ENCODE measurements at regions not wholly inside any gene's neighbourhood (a gene's known extent, or its start where the extent isn't known, plus 50 kb on each side); places are given as distances from the start of the nearest gene placed in this dataset.

- H3K27me3 ChIP-seq (replicated peaks; ENCODE audit: control insufficient read depth, insufficient read depth, low read length, poor library complexity, severe bottlenecking) = no peaks in the 10 kb centered on the region
- no peak overlapping the region for H3K27ac ChIP-seq (ENCODE audit: insufficient read depth, low read length, poor library complexity, severe bottlenecking)
- H3K4me3 ChIP-seq (ENCODE audit: insufficient read depth, low read depth, low read length, poor library complexity, severe bottlenecking) = no peak overlapping the region
- no peaks in the 10 kb centered on the region for H3K9me3 ChIP-seq (ENCODE audit: control insufficient read depth, low read length)
- no peak for DNase-seq
- H3K4me1 ChIP-seq (ENCODE audit: control insufficient read depth, insufficient read depth, low read length, poor library complexity, severe bottlenecking) = no peaks in the 10 kb centered on the region
- H3K36me3 ChIP-seq (ENCODE audit: control insufficient read depth, insufficient read depth, low read length) = no peaks in the 10 kb centered on the region
Observed at GRCh38 chr12:67854351-67854750, 134.9 kb upstream of the IFNG-AS1 start.

GRCh38 chr12:67855103-67855502 lies 134.1 kb upstream of the IFNG-AS1 start:
- Histone ChIP-seq H3K4me3 (ENCODE audit: insufficient read depth, low read depth, low read length, poor library complexity, severe bottlenecking) (no peak overlapping the region), H3K36me3 (ENCODE audit: control insufficient read depth, insufficient read depth, low read length) (no peaks in the 10 kb centered on the region), H3K27ac (ENCODE audit: insufficient read depth, low read length, poor library complexity, severe bottlenecking) (no peak overlapping the region), H3K9me3 (ENCODE audit: control insufficient read depth, low read length) (no peaks in the 10 kb centered on the region), H3K4me1 (ENCODE audit: control insufficient read depth, insufficient read depth, low read length, poor library complexity, severe bottlenecking) (no peaks in the 10 kb centered on the region), H3K27me3 (replicated peaks; ENCODE audit: control insufficient read depth, insufficient read depth, low read length, poor library complexity, severe bottlenecking) (no peaks in the 10 kb centered on the region)
- no peak for DNase-seq

GRCh38 chr12:67871231-67871630 lies 118.0 kb upstream of the IFNG-AS1 start:
- H3K27ac ChIP-seq (ENCODE audit: insufficient read depth, low read length, poor library complexity, severe bottlenecking) = no peak overlapping the region
- no peaks in the 10 kb centered on the region for H3K9me3 ChIP-seq (ENCODE audit: control insufficient read depth, low read length)
- no peaks in the 10 kb centered on the region for H3K27me3 ChIP-seq (replicated peaks; ENCODE audit: control insufficient read depth, insufficient read depth, low read length, poor library complexity, severe bottlenecking)
- no peak overlapping the region for H3K4me3 ChIP-seq (ENCODE audit: insufficient read depth, low read depth, low read length, poor library complexity, severe bottlenecking)
- DNase-seq = no peak
- no peaks in the 10 kb centered on the region for H3K36me3 ChIP-seq (ENCODE audit: control insufficient read depth, insufficient read depth, low read length)
- H3K4me1 ChIP-seq (ENCODE audit: control insufficient read depth, insufficient read depth, low read length, poor library complexity, severe bottlenecking) = no peaks in the 10 kb centered on the region

DNA sequence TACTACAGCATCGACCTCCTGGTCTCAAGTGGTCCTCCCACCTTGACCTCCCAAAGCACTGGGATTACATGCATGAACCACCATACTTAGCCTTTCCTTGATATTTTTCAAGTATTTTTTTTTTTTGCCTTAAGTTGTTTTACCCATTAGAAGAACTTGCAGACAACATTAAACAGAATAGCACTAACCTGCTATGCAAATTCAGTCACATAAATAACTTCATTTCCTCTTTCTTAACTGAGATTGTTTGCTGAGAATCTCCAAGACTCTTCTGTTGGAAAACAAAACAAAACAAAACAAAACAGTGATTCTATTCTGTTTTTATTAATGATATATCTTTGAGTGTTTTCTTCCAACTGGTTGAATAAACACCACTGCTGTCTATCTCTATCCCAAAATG lies 115.9 kb upstream of the IFNG-AS1 start:
- Histone ChIP-seq H3K9me3 (ENCODE audit: control insufficient read depth, low read length) (no peaks in the 10 kb centered on the region), H3K27me3 (replicated peaks; ENCODE audit: control insufficient read depth, insufficient read depth, low read length, poor library complexity, severe bottlenecking) (no peaks in the 10 kb centered on the region), H3K4me1 (ENCODE audit: control insufficient read depth, insufficient read depth, low read length, poor library complexity, severe bottlenecking) (no peaks in the 10 kb centered on the region), H3K4me3 (ENCODE audit: insufficient read depth, low read depth, low read length, poor library complexity, severe bottlenecking) (no peak overlapping the region), H3K36me3 (ENCODE audit: control insufficient read depth, insufficient read depth, low read length) (no peaks in the 10 kb centered on the region), H3K27ac (ENCODE audit: insufficient read depth, low read length, poor library complexity, severe bottlenecking) (no peak overlapping the region)
- no peak for DNase-seq

GRCh38 chr12:67876305-67876915 lies 112.8 kb upstream of the IFNG-AS1 start:
- Histone ChIP-seq H3K36me3 (ENCODE audit: control insufficient read depth, insufficient read depth, low read length) (no peaks in the 10 kb centered on the region), H3K27ac (ENCODE audit: insufficient read depth, low read length, poor library complexity, severe bottlenecking) (no peak overlapping the region), H3K27me3 (replicated peaks; ENCODE audit: control insufficient read depth, insufficient read depth, low read length, poor library complexity, severe bottlenecking) (no peaks in the 10 kb centered on the region), H3K4me3 (ENCODE audit: insufficient read depth, low read depth, low read length, poor library complexity, severe bottlenecking) (no peak overlapping the region), H3K9me3 (ENCODE audit: control insufficient read depth, low read length) (no peaks in the 10 kb centered on the region), H3K4me1 (ENCODE audit: control insufficient read depth, insufficient read depth, low read length, poor library complexity, severe bottlenecking) (no peaks in the 10 kb centered on the region)
- DNase-seq = no peak

- DNase-seq = no peak
- H3K4me1 ChIP-seq (ENCODE audit: control insufficient read depth, insufficient read depth, low read length, poor library complexity, severe bottlenecking) = no peaks in the 10 kb centered on the region
- H3K27ac ChIP-seq (ENCODE audit: insufficient read depth, low read length, poor library complexity, severe bottlenecking) = no peak overlapping the region
- H3K9me3 ChIP-seq (ENCODE audit: control insufficient read depth, low read length) = no peaks in the 10 kb centered on the region
- H3K4me3 ChIP-seq (ENCODE audit: insufficient read depth, low read depth, low read length, poor library complexity, severe bottlenecking) = no peak overlapping the region
- no peaks in the 10 kb centered on the region for H3K36me3 ChIP-seq (ENCODE audit: control insufficient read depth, insufficient read depth, low read length)
- no peaks in the 10 kb centered on the region for H3K27me3 ChIP-seq (replicated peaks; ENCODE audit: control insufficient read depth, insufficient read depth, low read length, poor library complexity, severe bottlenecking)
Observed at GRCh38 chr12:67877727-67878126, 111.5 kb upstream of the IFNG-AS1 start.

DNA sequence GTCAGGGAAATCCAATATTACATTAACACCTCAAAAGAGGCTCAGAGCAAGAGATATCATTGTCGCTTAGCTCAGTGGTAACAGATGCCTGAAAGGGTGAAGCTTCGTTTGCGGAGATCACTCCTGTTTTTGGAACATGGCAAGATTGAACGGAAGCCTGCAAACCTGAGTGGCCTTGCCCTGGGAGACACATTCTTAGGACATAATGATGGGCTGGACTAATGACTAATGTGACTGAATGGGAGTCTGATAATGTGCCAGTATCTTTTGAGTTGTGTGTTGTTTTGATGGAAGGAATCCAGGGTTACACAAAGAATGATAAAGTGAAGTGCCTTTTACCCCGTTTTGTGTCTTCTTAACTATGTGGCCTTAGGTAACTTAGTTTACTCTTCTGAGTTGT lies 109.3 kb upstream of the IFNG-AS1 start:
- no peaks in the 10 kb centered on the region for H3K4me1 ChIP-seq (ENCODE audit: control insufficient read depth, insufficient read depth, low read length, poor library complexity, severe bottlenecking)
- no peak overlapping the region for H3K27ac ChIP-seq (ENCODE audit: insufficient read depth, low read length, poor library complexity, severe bottlenecking)
- no peaks in the 10 kb centered on the region for H3K27me3 ChIP-seq (replicated peaks; ENCODE audit: control insufficient read depth, insufficient read depth, low read length, poor library complexity, severe bottlenecking)
- no peak overlapping the region for H3K4me3 ChIP-seq (ENCODE audit: insufficient read depth, low read depth, low read length, poor library complexity, severe bottlenecking)
- no peak for DNase-seq
- H3K9me3 ChIP-seq (ENCODE audit: control insufficient read depth, low read length) = no peaks in the 10 kb centered on the region
- H3K36me3 ChIP-seq (ENCODE audit: control insufficient read depth, insufficient read depth, low read length) = no peaks in the 10 kb centered on the region

DNA sequence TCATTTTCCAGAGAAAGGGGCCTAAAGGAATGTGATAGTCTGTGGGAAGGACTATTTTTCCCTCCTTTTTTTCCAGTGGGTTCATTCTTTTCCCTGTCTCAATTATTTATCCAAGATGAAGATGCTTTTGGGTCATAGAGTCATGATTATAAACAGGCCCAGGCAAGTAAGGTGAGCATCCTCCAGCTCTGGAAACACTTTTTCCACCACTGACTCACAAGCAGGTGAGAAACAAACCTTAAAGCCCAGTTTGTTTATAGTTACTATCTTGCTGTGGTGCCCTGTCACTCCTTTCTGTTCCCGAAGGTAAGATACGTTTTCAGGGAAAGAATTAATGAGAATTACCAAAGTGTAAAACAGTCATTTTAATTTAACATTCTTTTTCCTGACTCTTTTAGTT lies 107.7 kb upstream of the IFNG-AS1 start:
- no peaks in the 10 kb centered on the region for H3K27me3 ChIP-seq (replicated peaks; ENCODE audit: control insufficient read depth, insufficient read depth, low read length, poor library complexity, severe bottlenecking)
- no peaks in the 10 kb centered on the region for H3K4me1 ChIP-seq (ENCODE audit: control insufficient read depth, insufficient read depth, low read length, poor library complexity, severe bottlenecking)
- H3K36me3 ChIP-seq (ENCODE audit: control insufficient read depth, insufficient read depth, low read length) = no peaks in the 10 kb centered on the region
- no peak overlapping the region for H3K27ac ChIP-seq (ENCODE audit: insufficient read depth, low read length, poor library complexity, severe bottlenecking)
- no peak for DNase-seq
- no peak overlapping the region for H3K4me3 ChIP-seq (ENCODE audit: insufficient read depth, low read depth, low read length, poor library complexity, severe bottlenecking)
- no peaks in the 10 kb centered on the region for H3K9me3 ChIP-seq (ENCODE audit: control insufficient read depth, low read length)

- Histone ChIP-seq H3K27ac (ENCODE audit: insufficient read depth, low read length, poor library complexity, severe bottlenecking) (no peak overlapping the region), H3K9me3 (ENCODE audit: control insufficient read depth, low read length) (no peaks in the 10 kb centered on the region), H3K4me1 (ENCODE audit: control insufficient read depth, insufficient read depth, low read length, poor library complexity, severe bottlenecking) (no peaks in the 10 kb centered on the region), H3K27me3 (replicated peaks; ENCODE audit: control insufficient read depth, insufficient read depth, low read length, poor library complexity, severe bottlenecking) (no peaks in the 10 kb centered on the region), H3K4me3 (ENCODE audit: insufficient read depth, low read depth, low read length, poor library complexity, severe bottlenecking) (no peak overlapping the region), H3K36me3 (ENCODE audit: control insufficient read depth, insufficient read depth, low read length) (no peaks in the 10 kb centered on the region)
- DNase-seq = no peak
Observed at GRCh38 chr12:67884596-67884995, 104.7 kb upstream of the IFNG-AS1 start.

- no peak for DNase-seq
- Histone ChIP-seq H3K4me1 (ENCODE audit: control insufficient read depth, insufficient read depth, low read length, poor library complexity, severe bottlenecking) (no peaks in the 10 kb centered on the region), H3K36me3 (ENCODE audit: control insufficient read depth, insufficient read depth, low read length) (no peaks in the 10 kb centered on the region), H3K4me3 (ENCODE audit: insufficient read depth, low read depth, low read length, poor library complexity, severe bottlenecking) (no peak overlapping the region), H3K27me3 (replicated peaks; ENCODE audit: control insufficient read depth, insufficient read depth, low read length, poor library complexity, severe bottlenecking) (no peaks in the 10 kb centered on the region), H3K9me3 (ENCODE audit: control insufficient read depth, low read length) (no peaks in the 10 kb centered on the region), H3K27ac (ENCODE audit: insufficient read depth, low read length, poor library complexity, severe bottlenecking) (no peak overlapping the region)
Observed at GRCh38 chr12:67885375-67886169, 103.7 kb upstream of the IFNG-AS1 start.

All from effector memory CD4-positive, alpha-beta T cell (primary cell).